ENCODE measurements at regions not wholly inside any gene's neighbourhood (a gene's known extent, or its start where the extent isn't known, plus 50 kb on each side); places are given as distances from the start of the nearest gene placed in this dataset.

DNA sequence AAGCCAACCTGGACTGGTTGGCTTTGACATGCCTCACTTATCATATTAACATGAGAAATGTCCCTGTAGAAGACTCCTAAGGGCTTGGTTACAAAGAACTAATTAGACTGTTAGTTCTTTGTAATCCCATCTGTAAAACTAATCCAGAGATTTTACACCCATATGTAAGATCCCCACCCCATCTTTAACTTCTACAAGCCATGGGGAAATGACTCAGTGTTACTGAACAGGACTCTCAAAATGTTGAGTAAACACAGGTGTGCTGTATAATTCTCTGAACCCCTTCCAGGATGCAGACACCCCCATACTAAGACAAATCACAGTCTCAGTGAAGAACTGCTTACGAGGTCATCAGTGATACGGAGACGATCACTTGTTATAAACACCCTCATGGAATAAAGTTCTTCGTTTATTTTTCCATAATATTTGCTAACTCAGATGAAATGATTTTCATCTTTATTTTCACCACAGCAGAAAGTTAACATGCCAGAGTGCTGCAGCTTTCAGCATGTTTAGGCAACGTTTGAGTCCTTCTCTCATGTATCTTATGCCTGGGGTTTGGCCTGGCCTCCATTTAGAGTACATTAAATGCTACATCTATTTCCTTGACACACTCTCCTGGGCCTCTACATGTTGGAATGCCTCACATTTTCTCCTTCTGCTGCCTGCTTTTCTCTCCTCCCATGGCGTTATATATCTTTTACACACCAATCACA lies 55.3 kb upstream of the LEKR1 start:
- no peaks in the 10 kb centered on the region for H3K27me3 Mint-ChIP-seq (ENCODE audit: unreplicated experiment)
- no peak overlapping the region for H3K27ac Mint-ChIP-seq (ENCODE audit: unreplicated experiment)
- no peak overlapping the region for H3K4me3 Mint-ChIP-seq (ENCODE audit: unreplicated experiment)
- TF ChIP-seq, protein P1, sequence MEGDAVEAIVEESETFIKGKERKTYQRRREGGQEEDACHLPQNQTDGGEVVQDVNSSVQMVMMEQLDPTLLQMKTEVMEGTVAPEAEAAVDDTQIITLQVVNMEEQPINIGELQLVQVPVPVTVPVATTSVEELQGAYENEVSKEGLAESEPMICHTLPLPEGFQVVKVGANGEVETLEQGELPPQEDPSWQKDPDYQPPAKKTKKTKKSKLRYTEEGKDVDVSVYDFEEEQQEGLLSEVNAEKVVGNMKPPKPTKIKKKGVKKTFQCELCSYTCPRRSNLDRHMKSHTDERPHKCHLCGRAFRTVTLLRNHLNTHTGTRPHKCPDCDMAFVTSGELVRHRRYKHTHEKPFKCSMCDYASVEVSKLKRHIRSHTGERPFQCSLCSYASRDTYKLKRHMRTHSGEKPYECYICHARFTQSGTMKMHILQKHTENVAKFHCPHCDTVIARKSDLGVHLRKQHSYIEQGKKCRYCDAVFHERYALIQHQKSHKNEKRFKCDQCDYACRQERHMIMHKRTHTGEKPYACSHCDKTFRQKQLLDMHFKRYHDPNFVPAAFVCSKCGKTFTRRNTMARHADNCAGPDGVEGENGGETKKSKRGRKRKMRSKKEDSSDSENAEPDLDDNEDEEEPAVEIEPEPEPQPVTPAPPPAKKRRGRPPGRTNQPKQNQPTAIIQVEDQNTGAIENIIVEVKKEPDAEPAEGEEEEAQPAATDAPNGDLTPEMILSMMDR (IDR thresholded peaks at IDR 0.05; ENCODE audit: unreplicated experiment), result no peak
- peaks cover 6% of the 10 kb centered on the region for H3K4me1 Mint-ChIP-seq (ENCODE audit: unreplicated experiment)
- no peak for DNase-seq (ENCODE audit: low spot score)
- no peaks in the 10 kb centered on the region for H3K36me3 Mint-ChIP-seq (ENCODE audit: low read depth, unreplicated experiment)
- no peaks in the 10 kb centered on the region for H3K9me3 Mint-ChIP-seq (ENCODE audit: unreplicated experiment)

DNA sequence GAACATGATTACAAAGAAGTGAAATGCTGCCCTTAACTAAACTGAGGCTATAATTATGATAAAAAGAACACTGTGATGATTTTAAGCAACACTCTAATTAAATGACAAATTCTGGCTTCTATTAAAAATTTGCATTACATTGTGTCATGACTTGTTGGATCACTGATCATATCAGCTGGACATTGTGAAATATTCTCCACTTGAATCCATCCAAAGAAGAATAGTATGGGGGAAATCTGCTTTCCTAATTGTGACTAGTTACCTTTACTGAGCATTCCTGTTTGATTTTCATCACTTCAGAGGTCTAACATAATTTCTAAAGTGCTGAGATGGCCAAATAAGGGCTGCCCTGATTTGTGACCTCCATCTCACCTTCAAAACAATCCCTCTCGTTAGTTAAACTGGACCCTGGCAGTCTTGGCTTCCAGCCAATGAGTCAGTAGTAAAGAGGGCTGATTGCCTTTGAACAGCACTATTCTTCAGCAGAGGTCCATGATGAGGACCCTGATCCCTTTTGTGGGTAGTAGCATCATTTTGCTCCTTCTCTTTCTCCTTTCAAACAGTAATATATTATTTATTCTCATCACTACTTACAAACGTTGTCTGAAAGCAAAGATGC lies 53.5 kb upstream of the LEKR1 start:
- Mint-ChIP-seq H3K27ac (ENCODE audit: unreplicated experiment) (no peak overlapping the region), H3K4me1 (ENCODE audit: unreplicated experiment) (peaks cover 11% of the 10 kb centered on the region), H3K4me3 (ENCODE audit: unreplicated experiment) (no peak overlapping the region), H3K36me3 (ENCODE audit: low read depth, unreplicated experiment) (no peaks in the 10 kb centered on the region), H3K9me3 (ENCODE audit: unreplicated experiment) (no peaks in the 10 kb centered on the region), H3K27me3 (ENCODE audit: unreplicated experiment) (no peaks in the 10 kb centered on the region)
- TF ChIP-seq, protein P1 (IDR thresholded peaks at IDR 0.05; ENCODE audit: unreplicated experiment), result no peak
- DNase-seq (ENCODE audit: low spot score), result no peak

DNA sequence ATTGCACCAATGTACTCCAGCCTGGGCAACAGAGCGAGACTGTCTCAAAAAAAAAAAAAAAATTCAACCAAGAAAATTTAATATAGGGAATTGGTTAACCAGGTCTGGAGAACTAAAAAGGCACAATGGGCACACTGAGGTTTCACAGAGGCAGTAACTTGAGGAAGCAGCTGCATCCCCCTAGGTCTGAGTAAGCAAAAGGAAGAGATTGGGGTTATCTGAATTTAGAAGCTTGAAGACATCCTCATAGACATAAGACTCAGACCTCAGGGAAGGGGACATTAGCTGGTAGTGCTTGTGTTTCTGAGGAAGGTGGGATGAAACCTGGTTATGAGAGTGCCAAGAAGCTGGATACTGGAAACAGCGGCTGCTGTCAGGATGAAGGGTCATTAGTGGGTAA lies 50.1 kb upstream of the LEKR1 start:
- no peaks in the 10 kb centered on the region for H3K9me3 Mint-ChIP-seq (ENCODE audit: unreplicated experiment)
- H3K27ac Mint-ChIP-seq (ENCODE audit: unreplicated experiment), result peak overlapping the region; percentile 33
- no peaks in the 10 kb centered on the region for H3K36me3 Mint-ChIP-seq (ENCODE audit: low read depth, unreplicated experiment)
- H3K27me3 Mint-ChIP-seq (ENCODE audit: unreplicated experiment), result no peaks in the 10 kb centered on the region
- H3K4me1 Mint-ChIP-seq (ENCODE audit: unreplicated experiment), result peaks cover 11% of the 10 kb centered on the region
- TF ChIP-seq, protein P1 (IDR thresholded peaks at IDR 0.05; ENCODE audit: unreplicated experiment), result no peak
- peak; percentile 5 for DNase-seq (ENCODE audit: low spot score)
- no peak overlapping the region for H3K4me3 Mint-ChIP-seq (ENCODE audit: unreplicated experiment)
